Uterus (tissue), 3 donors: ENCODE measurements at regions not wholly inside any gene's neighbourhood (a gene's known extent, or its start where the extent isn't known, plus 50 kb on each side); places are given as distances from the start of the nearest gene placed in this dataset.

Experiments
- DNase-seq, 2 donors: peaks; one replicate each; pipeline ENCODE4 v3.0.0-alpha.2; 2019 to 2020
- H3K27ac ChIP-seq, 2 donors: fragments of 200-600 bp; sonication (generic); 1 replicate in 1 of 2; 2 replicates in 1 of 2; pipeline ENCODE4 v1.5.1; 2016 to 2018
- H3K27me3 ChIP-seq, 2 donors: fragments of 200-600 bp; sonication (generic); one replicate each; pipeline ENCODE4 v1.5.1; 2018 to 2019; ENCODE audit warnings: control low read depth in 1 of 2
- H3K36me3 ChIP-seq, 2 donors: fragments of 200-600 bp; sonication (generic); one replicate each; pipeline ENCODE4 v1.5.1; 2019; ENCODE audit warnings: control low read depth in 1 of 2
- H3K4me1 ChIP-seq, 2 donors: fragments of 200-600 bp; sonication (generic); one replicate each; pipeline ENCODE4 v1.5.1; 2018 to 2019; ENCODE audit warnings: control low read depth in 1 of 2
- H3K4me3 ChIP-seq, 2 donors: fragments of 200-600 bp; sonication (generic); 1 replicate in 1 of 2; 2 replicates in 1 of 2; pipeline ENCODE4 v1.5.1; 2018 to 2019; ENCODE audit warnings: mild to moderate bottlenecking in 1 of 2
- H3K9me3 ChIP-seq, 2 donors: fragments of 200-600 bp; sonication (generic); one replicate each; pipeline ENCODE4 v1.5.1; 2019; ENCODE audit warnings: control low read depth in 1 of 2
- POLR2A ChIP-seq, 2 donors: fragments of 450-650 bp; IDR thresholded peaks; one replicate each; pipeline ENCODE4 v1.6.1; 2016; ENCODE audit warnings: antibody characterized with exemption in 2 of 2, mild to moderate bottlenecking in 1 of 2, moderate library complexity in 1 of 2
- intact Hi-C: fragments of 100-400 bp; cut with DNase I; formaldehyde crosslinking; loops from one replicate; pipeline ENCODE4 v1.15.1; 2023; ENCODE audit warnings: low total_unique reads
- TF ChIP-seq, protein P1 (sequence below), 4 experiments: fragments of 200-600 bp in 2 of 4; fragments of 450-650 bp in 2 of 4; sonication (generic) in 2 of 4; IDR thresholded peaks; one replicate each; pipeline ENCODE4 v1.5.1; 2016 to 2019; ENCODE audit warnings: antibody characterized with exemption in 4 of 4, mild to moderate bottlenecking in 2 of 4, moderate library complexity in 1 of 4
- donor health status: DM: yes; HTN: yes; CAD: no.

DNA sequence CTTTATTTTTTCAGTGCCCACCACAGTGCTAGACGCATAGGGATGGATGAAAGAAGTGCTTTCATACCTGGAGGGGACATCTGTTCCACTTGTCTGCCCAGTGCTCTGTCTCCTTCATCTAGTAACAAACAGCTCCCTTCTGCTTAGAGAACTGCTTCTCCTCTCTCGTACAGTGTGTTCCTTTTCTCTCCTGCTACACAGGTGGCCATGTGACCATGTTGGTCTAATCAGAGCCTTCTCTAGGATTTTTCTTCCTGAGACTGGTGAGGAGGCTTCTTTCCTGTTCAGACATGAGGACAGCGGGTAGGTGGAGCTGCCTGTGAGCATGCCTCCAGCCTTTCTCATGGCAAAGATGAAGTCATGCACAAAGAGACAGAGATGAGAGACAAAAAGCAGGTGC lies 182.7 kb downstream of the TMEM132E start:
- Histone ChIP-seq H3K36me3 (no peaks in the 10 kb centered on the region), H3K4me3 (no peak overlapping the region), H3K27me3 (no peaks in the 10 kb centered on the region), H3K27ac (no peak overlapping the region), H3K9me3 (no peaks in the 10 kb centered on the region), H3K4me1 (no peaks in the 10 kb centered on the region)
- TF ChIP-seq, protein P1, sequence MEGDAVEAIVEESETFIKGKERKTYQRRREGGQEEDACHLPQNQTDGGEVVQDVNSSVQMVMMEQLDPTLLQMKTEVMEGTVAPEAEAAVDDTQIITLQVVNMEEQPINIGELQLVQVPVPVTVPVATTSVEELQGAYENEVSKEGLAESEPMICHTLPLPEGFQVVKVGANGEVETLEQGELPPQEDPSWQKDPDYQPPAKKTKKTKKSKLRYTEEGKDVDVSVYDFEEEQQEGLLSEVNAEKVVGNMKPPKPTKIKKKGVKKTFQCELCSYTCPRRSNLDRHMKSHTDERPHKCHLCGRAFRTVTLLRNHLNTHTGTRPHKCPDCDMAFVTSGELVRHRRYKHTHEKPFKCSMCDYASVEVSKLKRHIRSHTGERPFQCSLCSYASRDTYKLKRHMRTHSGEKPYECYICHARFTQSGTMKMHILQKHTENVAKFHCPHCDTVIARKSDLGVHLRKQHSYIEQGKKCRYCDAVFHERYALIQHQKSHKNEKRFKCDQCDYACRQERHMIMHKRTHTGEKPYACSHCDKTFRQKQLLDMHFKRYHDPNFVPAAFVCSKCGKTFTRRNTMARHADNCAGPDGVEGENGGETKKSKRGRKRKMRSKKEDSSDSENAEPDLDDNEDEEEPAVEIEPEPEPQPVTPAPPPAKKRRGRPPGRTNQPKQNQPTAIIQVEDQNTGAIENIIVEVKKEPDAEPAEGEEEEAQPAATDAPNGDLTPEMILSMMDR (IDR thresholded peaks at IDR 0.05) = no peak
- no peak for DNase-seq
- intact Hi-C loops = no loop called here

DNA sequence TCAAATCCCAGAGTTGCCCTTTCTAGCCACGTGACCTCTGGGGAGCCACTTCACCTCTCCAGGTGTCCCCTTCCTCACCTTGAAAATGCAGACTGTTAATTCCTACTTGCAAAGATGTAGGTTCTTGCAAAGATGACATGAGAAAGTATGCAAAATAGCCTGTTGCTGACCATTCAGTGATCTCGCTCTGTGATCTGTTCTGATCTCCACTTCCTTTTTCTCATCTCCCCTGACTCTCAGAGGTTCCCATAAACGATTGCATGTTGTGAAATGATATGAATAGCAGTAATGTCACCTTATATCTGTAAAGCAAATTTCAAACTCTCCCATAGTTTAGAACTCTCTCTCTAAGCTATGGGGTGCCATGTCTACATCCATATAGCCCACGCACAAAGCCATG lies 182.3 kb downstream of the TMEM132E start:
- intact Hi-C loops = no loop called here
- H3K27ac ChIP-seq = no peak overlapping the region
- no peaks in the 10 kb centered on the region for H3K27me3 ChIP-seq
- no peak for DNase-seq
- H3K9me3 ChIP-seq = no peaks in the 10 kb centered on the region
- no peak for TF ChIP-seq POLR2A (IDR thresholded peaks at IDR 0.05)
- TF ChIP-seq, protein P1 (IDR thresholded peaks at IDR 0.05) = no peak
- H3K4me3 ChIP-seq = no peak overlapping the region
- no peaks in the 10 kb centered on the region for H3K4me1 ChIP-seq
- H3K36me3 ChIP-seq = no peaks in the 10 kb centered on the region

DNA sequence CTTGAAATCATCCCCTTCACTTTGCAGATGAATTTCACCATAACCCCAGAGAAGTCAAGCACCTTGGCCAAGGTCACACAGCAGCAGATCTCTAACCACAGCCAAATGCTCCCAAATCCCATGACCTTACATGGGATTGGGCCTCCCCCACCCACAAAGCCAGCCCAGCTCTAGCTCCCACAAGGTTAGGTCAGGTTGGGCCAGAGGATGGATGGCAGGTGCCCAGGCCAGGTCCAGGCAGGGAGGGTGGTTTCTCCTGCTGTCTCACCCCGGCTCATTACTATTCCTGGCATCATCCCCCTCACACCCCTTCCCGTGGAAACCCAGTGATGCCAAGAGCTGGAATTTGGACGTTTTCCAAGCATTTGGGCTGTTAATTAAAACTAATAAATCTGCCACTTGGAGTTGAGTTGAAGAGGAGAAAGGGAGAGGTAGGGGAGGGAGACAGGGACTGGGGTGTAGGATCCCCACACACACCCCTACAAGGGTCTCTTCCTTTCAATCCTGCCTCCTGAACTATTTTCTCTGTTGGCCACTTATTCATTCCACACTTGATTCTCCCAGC lies 181.6 kb downstream of the TMEM132E start:
- Histone ChIP-seq H3K4me1 (no peaks in the 10 kb centered on the region), H3K27me3 (no peaks in the 10 kb centered on the region), H3K27ac (no peak overlapping the region), H3K36me3 (no peaks in the 10 kb centered on the region), H3K9me3 (no peaks in the 10 kb centered on the region), H3K4me3 (no peak overlapping the region)
- intact Hi-C loops = no loop called here
- no peak for TF ChIP-seq POLR2A (IDR thresholded peaks at IDR 0.05)
- TF ChIP-seq, protein P1 (IDR thresholded peaks at IDR 0.05) = no peak
- no peak for DNase-seq

DNA sequence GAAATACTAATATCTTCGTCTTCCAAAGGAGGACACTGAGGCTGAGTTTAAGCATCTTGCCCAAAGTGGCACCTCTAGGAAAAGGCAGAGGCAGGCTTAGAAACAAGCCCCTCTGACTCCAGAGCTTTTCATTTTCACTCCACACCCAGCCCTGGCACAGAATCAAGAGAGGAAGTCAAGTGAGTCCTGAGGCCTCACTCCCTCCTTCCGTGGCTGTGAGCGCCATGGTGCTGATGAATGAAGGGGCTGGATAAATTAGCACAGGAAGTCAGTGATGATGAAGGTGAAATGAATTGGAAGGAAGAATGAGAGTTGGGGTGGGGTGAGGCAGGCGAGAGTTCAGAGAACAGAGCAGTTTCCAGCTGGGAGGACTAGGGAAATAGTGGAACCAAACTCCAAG lies 179.3 kb downstream of the TMEM132E start:
- Histone ChIP-seq H3K36me3 (no peaks in the 10 kb centered on the region), H3K27ac (no peak overlapping the region), H3K9me3 (no peaks in the 10 kb centered on the region), H3K4me3 (no peak overlapping the region), H3K4me1 (no peaks in the 10 kb centered on the region), H3K27me3 (no peaks in the 10 kb centered on the region)
- no peak for DNase-seq
- TF ChIP-seq POLR2A (IDR thresholded peaks at IDR 0.05) = no peak
- TF ChIP-seq, protein P1 (IDR thresholded peaks at IDR 0.05) = no peak
- intact Hi-C loops = no loop called here

DNA sequence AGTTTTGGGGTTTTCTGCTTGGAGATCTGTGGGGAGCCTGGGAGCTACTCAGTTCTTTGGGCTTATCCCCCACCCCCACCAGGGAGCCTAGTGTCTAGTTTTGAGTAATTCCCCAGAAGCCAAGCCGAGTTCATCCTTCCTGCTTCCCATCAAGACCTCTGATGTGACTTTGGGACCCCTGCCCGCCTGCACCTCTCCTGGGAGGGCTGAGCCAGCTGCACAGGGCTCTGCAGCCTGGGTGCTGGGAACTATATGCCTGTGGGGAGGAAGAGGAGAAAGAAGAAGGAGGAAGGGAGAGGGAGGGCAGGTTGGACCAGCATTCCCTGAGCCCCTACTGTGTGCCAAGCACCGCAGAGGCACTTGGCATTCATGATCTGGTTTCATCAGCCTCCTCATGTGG lies 178.9 kb downstream of the TMEM132E start:
- Histone ChIP-seq H3K4me3 (no peak overlapping the region), H3K4me1 (no peaks in the 10 kb centered on the region), H3K36me3 (no peaks in the 10 kb centered on the region), H3K9me3 (no peaks in the 10 kb centered on the region), H3K27me3 (no peaks in the 10 kb centered on the region), H3K27ac (no peak overlapping the region)
- no peak for TF ChIP-seq POLR2A (IDR thresholded peaks at IDR 0.05)
- intact Hi-C loops = no loop called here
- no peak for DNase-seq

DNA sequence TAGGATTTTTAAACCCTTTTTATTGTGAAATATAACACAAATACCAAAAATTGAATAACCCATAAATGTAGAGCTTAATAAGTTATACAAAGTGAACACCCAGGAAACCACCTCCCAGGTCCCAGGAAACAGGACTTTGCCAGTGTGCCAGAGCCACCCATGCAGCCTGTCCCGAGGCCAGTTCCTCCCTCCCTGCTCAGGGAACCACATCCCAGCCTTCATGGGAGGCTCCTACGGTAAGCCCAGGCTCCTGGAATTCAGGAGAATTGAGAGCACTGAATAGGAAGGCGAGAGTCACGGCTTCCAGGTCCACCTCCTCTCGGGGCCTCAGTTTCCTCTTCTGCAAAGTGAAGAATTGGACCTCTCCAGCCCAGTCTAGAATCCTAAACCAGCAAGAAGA lies 178.2 kb downstream of the TMEM132E start:
- Histone ChIP-seq H3K9me3 (no peaks in the 10 kb centered on the region), H3K27ac (no peak overlapping the region), H3K4me1 (no peaks in the 10 kb centered on the region), H3K27me3 (no peaks in the 10 kb centered on the region), H3K4me3 (no peak overlapping the region), H3K36me3 (no peaks in the 10 kb centered on the region)
- TF ChIP-seq, protein P1 (IDR thresholded peaks at IDR 0.05) = no peak
- no peak for TF ChIP-seq POLR2A (IDR thresholded peaks at IDR 0.05)
- DNase-seq = no peak
- intact Hi-C loops = no loop called here
